GM13977 (cell line): ENCODE measurements at regions not wholly inside any gene's neighbourhood (a gene's known extent, or its start where the extent isn't known, plus 50 kb on each side); places are given as distances from the start of the nearest gene placed in this dataset.

Experiments used
- DNase-seq: peaks from one replicate; pipeline ENCODE4 v3.0.0; 2012; ENCODE audit warnings: low spot score
- in situ Hi-C: fragments of 300-500 bp; cut with MboI; formaldehyde crosslinking; loops from one replicate; pipeline ENCODE4 v1.12.0; 2022; ENCODE audit warnings: low sequenced_read_pairs, low pct_unique_long_range_greater_than_20kb, mixed read lengths, inconsistent platforms; ENCODE audit not compliant: unreplicated experiment
- TF ChIP-seq, protein P1 (sequence below): IDR thresholded peaks from 2 replicates; pipeline ENCODE4 v1.5.1; 2012; ENCODE audit warnings: mild to moderate bottlenecking, control low read depth; ENCODE audit not compliant: insufficient read depth; ENCODE audit errors: extremely low read depth, missing control alignments

DNA sequence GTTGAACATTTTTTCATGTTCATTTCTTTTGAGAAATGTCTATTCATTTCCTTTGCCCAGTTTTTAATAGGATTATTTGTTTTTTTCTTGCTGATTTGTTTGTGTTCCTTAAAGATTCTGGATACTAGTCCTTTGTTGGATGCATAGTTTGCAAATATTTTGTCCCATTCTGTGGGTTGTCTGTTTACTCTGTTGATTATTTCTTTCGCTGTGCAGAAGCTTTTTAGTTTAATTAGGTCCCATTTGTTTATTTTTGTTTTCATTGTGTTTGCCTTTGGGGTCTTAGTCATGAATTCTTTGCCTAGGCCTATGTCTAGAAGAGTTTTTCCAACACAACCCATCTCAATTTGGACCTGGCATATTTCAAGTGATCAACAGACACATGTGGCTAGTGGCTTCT lies 116.1 kb upstream of the GALNT2 start:
- in situ Hi-C loops, result no loop called here
- TF ChIP-seq, protein P1, sequence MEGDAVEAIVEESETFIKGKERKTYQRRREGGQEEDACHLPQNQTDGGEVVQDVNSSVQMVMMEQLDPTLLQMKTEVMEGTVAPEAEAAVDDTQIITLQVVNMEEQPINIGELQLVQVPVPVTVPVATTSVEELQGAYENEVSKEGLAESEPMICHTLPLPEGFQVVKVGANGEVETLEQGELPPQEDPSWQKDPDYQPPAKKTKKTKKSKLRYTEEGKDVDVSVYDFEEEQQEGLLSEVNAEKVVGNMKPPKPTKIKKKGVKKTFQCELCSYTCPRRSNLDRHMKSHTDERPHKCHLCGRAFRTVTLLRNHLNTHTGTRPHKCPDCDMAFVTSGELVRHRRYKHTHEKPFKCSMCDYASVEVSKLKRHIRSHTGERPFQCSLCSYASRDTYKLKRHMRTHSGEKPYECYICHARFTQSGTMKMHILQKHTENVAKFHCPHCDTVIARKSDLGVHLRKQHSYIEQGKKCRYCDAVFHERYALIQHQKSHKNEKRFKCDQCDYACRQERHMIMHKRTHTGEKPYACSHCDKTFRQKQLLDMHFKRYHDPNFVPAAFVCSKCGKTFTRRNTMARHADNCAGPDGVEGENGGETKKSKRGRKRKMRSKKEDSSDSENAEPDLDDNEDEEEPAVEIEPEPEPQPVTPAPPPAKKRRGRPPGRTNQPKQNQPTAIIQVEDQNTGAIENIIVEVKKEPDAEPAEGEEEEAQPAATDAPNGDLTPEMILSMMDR, result no peak
- DNase-seq, result no peak

DNA sequence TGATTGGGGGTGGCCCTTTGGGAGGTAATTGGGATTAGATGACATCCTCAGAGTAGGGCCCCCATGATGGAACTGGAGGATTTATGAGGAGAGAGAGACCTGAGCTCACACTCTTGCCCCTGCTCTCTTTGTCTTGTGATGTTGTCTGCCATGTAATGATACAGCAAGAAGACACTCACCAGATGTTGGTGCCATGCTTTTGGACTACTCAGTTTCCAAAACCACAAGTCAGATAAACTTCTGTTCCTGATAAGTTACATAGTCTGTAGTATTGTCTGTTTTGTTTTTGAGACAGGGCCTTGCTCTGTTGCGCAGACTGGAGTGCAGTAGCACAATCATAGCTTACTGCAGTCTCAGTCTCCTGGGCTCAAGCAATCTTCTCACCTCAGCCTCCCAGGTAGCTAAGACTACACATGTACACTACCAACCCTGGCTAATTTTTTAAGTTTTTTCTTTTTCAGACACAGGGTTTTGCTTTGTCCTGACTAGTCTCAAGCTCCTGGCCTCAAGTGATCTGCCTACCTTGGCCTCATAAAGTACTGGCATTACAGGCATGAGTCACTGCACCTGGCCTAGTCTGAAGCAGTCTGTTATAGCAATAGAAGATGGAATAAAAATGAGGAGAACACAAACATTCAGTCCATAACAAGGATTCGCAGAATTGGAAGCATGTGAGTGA lies 115.0 kb upstream of the GALNT2 start:
- no peak for DNase-seq
- TF ChIP-seq, protein P1, result no peak
- in situ Hi-C loops, result no loop called here

DNA sequence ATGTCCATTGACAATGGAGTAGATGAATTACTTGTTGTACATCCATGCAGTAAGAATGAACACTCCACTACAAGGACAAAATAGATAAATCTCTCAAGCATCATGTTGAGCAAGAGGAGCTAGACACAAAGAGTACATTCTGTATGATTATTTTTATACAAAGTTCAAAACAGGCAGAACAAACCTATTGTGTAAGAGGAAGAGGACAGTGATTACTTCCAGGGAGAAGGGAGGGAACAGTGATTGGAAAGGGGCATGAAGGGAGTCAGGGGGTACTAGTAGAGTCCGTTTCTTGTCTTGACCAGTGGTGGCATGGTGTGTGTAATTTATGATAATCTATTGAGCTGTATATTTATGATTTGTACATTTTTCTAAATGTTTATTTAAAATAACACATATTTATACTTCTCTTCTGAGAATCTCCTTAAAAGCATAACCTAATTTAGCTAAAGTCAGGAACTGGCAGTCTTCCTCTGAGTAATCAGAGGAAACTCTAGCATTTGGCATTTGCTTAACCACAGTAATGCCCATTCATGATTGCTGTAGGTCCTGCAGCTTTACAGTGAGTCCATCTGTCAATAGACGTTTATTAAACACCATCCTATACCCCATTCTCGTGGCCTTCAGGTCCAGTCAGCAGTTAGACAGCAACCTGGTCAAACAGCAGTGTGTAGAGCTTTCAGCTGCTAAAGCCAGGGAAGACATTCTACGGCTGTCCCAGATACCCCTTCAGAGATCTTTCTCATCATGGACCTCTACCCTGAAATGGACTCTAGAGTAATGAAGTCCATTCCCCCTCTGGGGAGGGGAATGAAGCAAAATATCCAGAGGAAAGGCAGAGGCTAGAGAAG lies 114.1 kb upstream of the GALNT2 start:
- DNase-seq, result no peak
- in situ Hi-C loops, result no loop called here
- TF ChIP-seq, protein P1, result no peak

DNA sequence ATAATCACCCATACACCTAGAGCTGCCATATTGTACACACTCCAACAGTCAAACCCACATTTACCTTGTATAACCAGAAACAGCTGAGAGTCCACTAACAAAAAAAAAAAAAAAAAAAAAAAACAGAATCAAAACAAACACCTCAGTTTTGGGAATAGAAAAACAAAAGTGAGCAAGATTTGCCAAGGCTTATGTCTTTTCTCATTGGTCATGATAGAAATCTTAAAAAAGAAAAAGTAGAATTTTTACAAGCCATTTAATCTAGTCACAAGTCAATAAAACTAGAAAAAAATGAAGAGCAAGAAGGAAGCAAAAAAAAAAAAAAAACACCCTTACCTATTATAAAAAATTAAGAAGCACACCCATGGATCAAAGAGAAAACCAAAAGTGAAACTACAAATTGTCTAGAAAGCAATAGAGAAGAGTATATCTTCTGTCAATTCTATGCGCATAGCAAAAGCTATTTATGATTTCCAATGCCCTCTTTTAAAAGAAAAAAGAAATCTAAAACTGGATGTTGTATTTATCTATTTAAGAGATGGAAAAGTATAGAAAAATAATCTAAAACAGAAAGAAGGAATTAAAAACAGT lies 113.2 kb upstream of the GALNT2 start:
- DNase-seq, result no peak
- TF ChIP-seq, protein P1, result no peak
- in situ Hi-C loops, result no loop called here

GRCh38 chr1:229964281-229964680 lies 102.8 kb upstream of the GALNT2 start:
- no peak for DNase-seq
- in situ Hi-C loops, result no loop called here
- TF ChIP-seq, protein P1, result no peak

DNA sequence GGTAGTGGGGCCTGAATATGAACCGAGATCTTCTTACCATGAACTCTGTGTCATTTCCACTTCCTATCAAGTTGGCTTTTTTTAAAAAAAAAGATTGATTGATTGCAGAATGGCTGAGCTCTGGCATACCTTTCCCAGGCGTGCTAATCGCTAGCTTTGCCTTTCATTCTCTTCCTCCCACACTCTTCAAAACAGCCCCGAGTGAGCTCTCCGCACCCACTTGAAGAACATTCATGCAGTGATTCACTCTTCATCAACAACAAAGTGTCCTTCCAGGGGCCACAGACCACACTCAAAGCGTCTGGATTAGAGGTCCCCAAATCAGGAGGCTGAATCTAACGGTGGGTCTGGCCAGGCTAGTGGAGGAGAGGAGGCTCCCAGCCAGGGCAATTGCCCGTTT lies 96.3 kb upstream of the GALNT2 start:
- no peak for DNase-seq
- TF ChIP-seq, protein P1, result no peak
- in situ Hi-C loops, result no loop called here
